ENCODE measurements at regions not wholly inside any gene's neighbourhood (a gene's known extent, or its start where the extent isn't known, plus 50 kb on each side); places are given as distances from the start of the nearest gene placed in this dataset.

- H3K4me3 ChIP-seq (ENCODE audit: low read depth, low read length): no peak overlapping the region
- no peak for TF ChIP-seq CTCF (conservative IDR thresholded peaks at IDR 0.05; ENCODE audit: low read depth, low read length)
- DNase-seq (ENCODE audit: low read depth): no peak
These were observed 243.6 kb downstream of the EDEM1 start for GRCh38 chr3:5431146-5431545.

- DNase-seq (ENCODE audit: low read depth): no peak
- TF ChIP-seq CTCF (conservative IDR thresholded peaks at IDR 0.05; ENCODE audit: low read depth, low read length): no peak
- H3K4me3 ChIP-seq (ENCODE audit: low read depth, low read length): no peak overlapping the region
These were observed 244.4 kb downstream of the EDEM1 start for GRCh38 chr3:5431811-5432378.

GRCh38 chr3:5437296-5437782, 249.8 kb downstream of the EDEM1 start:
- DNase-seq (ENCODE audit: low read depth): no peak
- no peak for TF ChIP-seq CTCF (conservative IDR thresholded peaks at IDR 0.05; ENCODE audit: low read depth, low read length)
- no peak overlapping the region for H3K4me3 ChIP-seq (ENCODE audit: low read depth, low read length)

- no peak for TF ChIP-seq CTCF (conservative IDR thresholded peaks at IDR 0.05; ENCODE audit: low read depth, low read length)
- H3K4me3 ChIP-seq (ENCODE audit: low read depth, low read length): no peak overlapping the region
- no peak for DNase-seq (ENCODE audit: low read depth)
These were observed 250.3 kb downstream of the EDEM1 start for GRCh38 chr3:5437783-5438323.

GRCh38 chr3:5441401-5441800, 253.9 kb downstream of the EDEM1 start:
- no peak for TF ChIP-seq CTCF (conservative IDR thresholded peaks at IDR 0.05; ENCODE audit: low read depth, low read length)
- H3K4me3 ChIP-seq (ENCODE audit: low read depth, low read length): no peak overlapping the region
- no peak for DNase-seq (ENCODE audit: low read depth)

GRCh38 chr3:5442106-5442785, 254.7 kb downstream of the EDEM1 start:
- no peak for TF ChIP-seq CTCF (conservative IDR thresholded peaks at IDR 0.05; ENCODE audit: low read depth, low read length)
- DNase-seq (ENCODE audit: low read depth): no peak
- H3K4me3 ChIP-seq (ENCODE audit: low read depth, low read length): no peak overlapping the region

- no peak for DNase-seq (ENCODE audit: low read depth)
- no peak overlapping the region for H3K4me3 ChIP-seq (ENCODE audit: low read depth, low read length)
- TF ChIP-seq CTCF (conservative IDR thresholded peaks at IDR 0.05; ENCODE audit: low read depth, low read length): no peak
These were observed 255.3 kb downstream of the EDEM1 start for GRCh38 chr3:5442786-5443138.
